Thyroid gland (tissue), 4 donors: ENCODE measurements at regions not wholly inside any gene's neighbourhood (a gene's known extent, or its start where the extent isn't known, plus 50 kb on each side); places are given as distances from the start of the nearest gene placed in this dataset.

Experiments
- CTCF ChIP-seq, 6 experiments: fragments of 200-600 bp in 3 of 6; fragments of 450-650 bp in 3 of 6; sonication (generic) in 3 of 6; IDR thresholded peaks; one replicate each; pipeline ENCODE4 v1.5.1; 2016 to 2019; ENCODE audit warnings: antibody characterized with exemption in 6 of 6, mild to moderate bottlenecking in 2 of 6, inconsistent platforms in 1 of 6, moderate library complexity in 1 of 6
- POLR2A ChIP-seq, 2 donors: fragments of 450-650 bp; IDR thresholded peaks; one replicate each; pipeline ENCODE4 v1.6.1; 2017; ENCODE audit warnings: antibody characterized with exemption in 2 of 2, mild to moderate bottlenecking in 2 of 2, moderate library complexity in 1 of 2

GRCh38 chr5:174300941-174301761 lies 255.6 kb downstream of the NSG2 start:
- no peak for TF ChIP-seq CTCF (IDR thresholded peaks at IDR 0.05)
- TF ChIP-seq POLR2A (IDR thresholded peaks at IDR 0.05): no peak
